GM20431 (cell line): ENCODE measurements at regions not wholly inside any gene's neighbourhood (a gene's known extent, or its start where the extent isn't known, plus 50 kb on each side); places are given as distances from the start of the nearest gene placed in this dataset.
"Not testable (repeated sequence)": the region's sequence is repeated elsewhere in the genome, so short reads cannot be mapped to it uniquely, and the experiment has no call there.

Experiments used
- in situ Hi-C: fragments of 300-500 bp; cut with MseI, MboI; formaldehyde crosslinking; loops from one replicate; pipeline ENCODE4 v1.15.0; 2020; ENCODE audit warnings: low sequenced_read_pairs; ENCODE audit not compliant: unreplicated experiment

- in situ Hi-C loops: no loop called here
Observed at GRCh38 chr6:121886223-121886830, 450.9 kb downstream of the GJA1 start.

- in situ Hi-C loops: no loop called here
Observed at GRCh38 chr6:121887724-121888123, 452.3 kb downstream of the GJA1 start.

GRCh38 chr6:121890307-121890910 is 455.0 kb downstream of the GJA1 start:
- in situ Hi-C loops: no loop called here

- in situ Hi-C loops: not testable (repeated sequence)
Observed at GRCh38 chr6:121895731-121896130, 460.3 kb downstream of the GJA1 start.

GRCh38 chr6:121896363-121896762 is 460.9 kb downstream of the GJA1 start:
- in situ Hi-C loops: no loop called here

- in situ Hi-C loops: no loop called here
Observed at GRCh38 chr6:121896771-121897170, 461.3 kb downstream of the GJA1 start.

- in situ Hi-C loops: no loop called here
Observed at GRCh38 chr6:121897337-121897760, 461.9 kb downstream of the GJA1 start.

- in situ Hi-C loops: no loop called here
Observed at GRCh38 chr6:121901432-121901831, 466.0 kb downstream of the GJA1 start.

- in situ Hi-C loops: no loop called here
Observed at GRCh38 chr6:121904559-121904958, 469.1 kb downstream of the GJA1 start.

- in situ Hi-C loops: no loop called here
Observed at GRCh38 chr6:121912905-121913304, 477.5 kb downstream of the GJA1 start.

- in situ Hi-C loops: no loop called here
Observed at GRCh38 chr6:121917263-121917829, 481.9 kb downstream of the GJA1 start.

GRCh38 chr6:121917834-121918559 is 481.5 kb upstream of the HSF2 start:
- in situ Hi-C loops: no loop called here

GRCh38 chr6:121920616-121921015 is 478.8 kb upstream of the HSF2 start:
- in situ Hi-C loops: no loop called here

GRCh38 chr6:121925024-121925423 is 474.4 kb upstream of the HSF2 start:
- in situ Hi-C loops: no loop called here

GRCh38 chr6:121925534-121926255 is 473.8 kb upstream of the HSF2 start:
- in situ Hi-C loops: no loop called here

- in situ Hi-C loops: no loop called here
Observed at GRCh38 chr6:121929301-121929700, 470.2 kb upstream of the HSF2 start.

GRCh38 chr6:121932076-121932991 is 467.1 kb upstream of the HSF2 start:
- in situ Hi-C loops: no loop called here

- in situ Hi-C loops: no loop called here
Observed at GRCh38 chr6:121934451-121934850, 465.0 kb upstream of the HSF2 start.

- in situ Hi-C loops: no loop called here
Observed at GRCh38 chr6:121940728-121941127, 458.7 kb upstream of the HSF2 start.
